ENCODE measurements at regions not wholly inside any gene's neighbourhood (a gene's known extent, or its start where the extent isn't known, plus 50 kb on each side); places are given as distances from the start of the nearest gene placed in this dataset.
"Not testable (repeated sequence)": the region's sequence is repeated elsewhere in the genome, so short reads cannot be mapped to it uniquely, and the experiment has no call there.

- DNase-seq (ENCODE audit: extremely low read depth, low read depth) = no peak
- TF ChIP-seq CTCF (IDR thresholded peaks at IDR 0.05; ENCODE audit: low read depth, low read length) = no peak
These were observed 323.8 kb upstream of the TNRC6C start for GRCh38 chr17:77634710-77635109.

DNA sequence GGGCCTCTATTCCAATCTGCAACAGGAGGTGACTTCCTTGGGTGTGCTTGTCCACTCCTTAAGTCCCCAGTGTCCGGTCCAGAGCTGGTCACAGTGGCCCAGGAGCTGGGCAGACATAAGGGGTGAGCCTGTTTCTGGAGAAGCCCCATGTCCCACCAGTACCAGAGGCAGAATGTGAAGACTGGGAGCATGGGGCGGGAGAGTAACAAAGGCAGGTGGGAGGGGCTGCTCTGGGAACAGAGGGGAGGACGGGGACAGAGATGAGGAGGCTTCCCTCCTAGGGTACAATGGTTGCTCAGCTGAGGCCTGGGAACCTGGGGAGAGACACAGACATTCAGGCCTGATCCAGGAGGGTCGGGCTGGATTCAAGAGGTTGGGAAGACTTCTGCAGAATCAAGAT is 323.3 kb upstream of the TNRC6C start:
- TF ChIP-seq CTCF (IDR thresholded peaks at IDR 0.05; ENCODE audit: low read depth, low read length) = no peak

DNA sequence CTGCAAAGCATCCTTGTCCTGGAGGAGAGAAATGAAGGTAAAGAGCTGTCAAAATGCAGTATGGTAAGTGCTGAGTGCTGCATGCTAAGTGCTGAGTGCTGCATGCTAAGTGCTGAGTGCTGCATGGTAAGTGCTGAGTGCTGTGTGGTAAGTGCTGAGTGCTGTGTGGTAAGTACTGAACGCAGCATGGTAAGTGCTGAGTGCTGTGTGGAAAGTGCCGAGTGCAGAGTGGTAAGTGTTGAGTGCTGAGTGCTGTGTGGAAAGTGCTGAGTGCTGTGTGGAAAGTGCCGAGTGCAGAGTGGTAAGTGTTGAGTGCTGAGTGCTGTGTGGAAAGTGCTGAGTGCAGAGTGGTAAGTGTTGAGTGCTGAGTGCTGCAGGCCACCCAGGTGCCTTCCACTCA is 322.7 kb upstream of the TNRC6C start:
- not testable (repeated sequence) for DNase-seq (ENCODE audit: extremely low read depth, low read depth)

More for the DNA sequence above, 323.3 kb upstream of the TNRC6C start:
- DNase-seq (ENCODE audit: extremely low read depth, low read depth) = no peak

DNA sequence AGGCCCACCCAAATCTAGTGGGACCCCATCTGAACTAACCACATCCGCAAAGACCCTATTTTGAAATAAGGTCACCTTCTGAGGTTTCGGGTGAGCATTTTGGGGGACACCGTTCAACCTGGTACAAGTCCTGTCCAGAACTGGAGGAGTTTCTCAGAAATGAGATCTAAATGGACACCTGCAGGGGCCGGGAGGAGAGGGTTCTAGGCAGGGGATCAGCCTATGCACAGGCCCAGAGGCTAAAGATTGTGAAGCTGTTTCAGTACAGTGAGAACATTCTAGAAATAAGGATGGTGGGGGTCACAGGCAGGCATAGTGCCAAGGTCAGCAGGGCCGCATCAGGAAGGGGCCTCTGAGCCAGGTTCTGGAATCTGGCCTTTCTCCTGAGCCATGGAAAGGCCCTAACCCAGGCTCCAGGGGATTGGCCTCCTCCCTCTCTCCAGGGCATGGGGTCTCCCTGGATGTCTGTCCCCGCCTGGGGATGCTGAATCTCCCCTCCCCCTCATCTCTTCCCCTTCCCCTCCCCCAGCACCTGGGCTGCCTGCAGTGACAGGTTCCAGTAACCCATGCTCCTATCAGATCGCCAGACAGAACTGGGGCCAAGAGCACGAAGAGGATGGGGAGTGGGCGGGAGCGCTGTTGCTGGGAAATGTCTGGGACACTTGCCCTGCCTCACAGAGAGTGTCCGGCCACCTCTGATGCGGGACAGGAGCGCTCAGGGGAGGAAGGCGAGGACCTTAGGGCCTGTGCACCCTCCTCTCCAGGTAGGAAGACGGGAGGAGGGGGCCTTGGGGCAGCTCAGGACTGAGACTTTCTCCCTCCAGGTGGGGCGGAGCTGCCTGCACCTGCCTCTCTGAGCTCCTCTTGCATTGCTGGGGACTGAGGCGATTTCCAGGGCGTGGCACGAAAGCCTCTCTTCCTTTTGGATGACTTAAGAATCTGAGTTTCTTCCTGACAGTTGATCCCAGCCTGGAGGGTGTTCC is 321.4 kb upstream of the TNRC6C start:
- no peak for DNase-seq (ENCODE audit: extremely low read depth, low read depth)
- no peak for TF ChIP-seq CTCF (IDR thresholded peaks at IDR 0.05; ENCODE audit: low read depth, low read length)

GRCh38 chr17:77637818-77638575 is 320.5 kb upstream of the TNRC6C start:
- no peak for DNase-seq (ENCODE audit: extremely low read depth, low read depth)
- no peak for TF ChIP-seq CTCF (IDR thresholded peaks at IDR 0.05; ENCODE audit: low read depth, low read length)

DNA sequence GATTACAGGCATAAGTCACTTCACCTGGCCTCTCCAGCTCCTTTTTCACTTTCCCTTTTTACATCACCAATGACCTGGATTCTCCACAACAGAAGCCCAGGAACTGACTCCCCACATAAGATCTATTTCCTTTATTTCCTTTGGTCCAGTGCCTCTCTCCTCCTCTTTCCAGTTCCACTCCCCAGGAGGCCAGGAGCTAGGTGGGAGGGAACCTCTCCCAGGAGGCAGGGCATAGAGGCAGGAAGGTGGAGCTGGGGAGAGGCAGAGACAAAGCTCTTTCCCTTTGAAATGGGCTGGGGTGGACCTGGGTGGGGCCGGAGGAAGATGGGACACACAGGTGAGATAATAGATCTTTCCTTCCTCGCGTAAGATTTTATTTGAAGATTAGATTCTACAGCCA is 318.3 kb upstream of the TNRC6C start:
- TF ChIP-seq CTCF (IDR thresholded peaks at IDR 0.05; ENCODE audit: low read depth, low read length) = no peak
- no peak for DNase-seq (ENCODE audit: extremely low read depth, low read depth)

DNA sequence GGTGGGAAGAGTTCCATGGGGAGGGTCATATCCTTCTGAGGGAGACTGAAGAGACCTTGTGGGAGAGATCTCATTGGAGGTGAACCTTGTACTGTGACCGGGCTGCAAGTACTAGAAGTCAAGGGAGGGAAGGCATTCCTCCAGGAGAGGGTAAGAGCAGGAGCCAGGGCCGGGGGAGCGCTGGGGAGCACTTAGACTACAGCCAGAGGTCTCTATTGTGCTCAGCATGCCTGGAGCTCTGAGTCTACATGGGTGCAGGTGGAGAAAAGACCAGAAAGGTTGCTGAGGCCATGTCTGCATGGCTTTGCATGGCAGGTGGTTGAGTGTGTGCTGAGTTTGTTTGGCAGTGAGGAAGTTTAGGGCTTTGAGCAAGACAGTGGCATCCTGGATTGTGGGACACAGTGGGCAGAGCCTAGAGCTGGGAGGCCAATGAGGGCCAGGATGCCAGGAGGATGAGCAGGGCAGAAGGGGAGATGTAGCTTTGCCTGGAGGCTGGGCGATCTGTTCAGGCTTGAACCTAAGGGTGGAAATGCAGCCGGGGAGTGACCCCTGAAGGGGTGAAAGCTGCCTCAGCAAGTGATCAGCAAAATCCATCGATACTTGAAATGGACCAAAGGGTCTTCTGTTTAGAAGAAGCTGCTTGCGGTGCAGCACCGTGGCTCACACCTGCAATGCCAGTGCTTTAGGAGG is 317.4 kb upstream of the TNRC6C start:
- TF ChIP-seq CTCF (IDR thresholded peaks at IDR 0.05; ENCODE audit: low read depth, low read length) = no peak
- no peak for DNase-seq (ENCODE audit: extremely low read depth, low read depth)

Measured in AG09319 (cell line).